Neural cell (in vitro differentiated cells): ENCODE measurements at regions not wholly inside any gene's neighbourhood (a gene's known extent, or its start where the extent isn't known, plus 50 kb on each side); places are given as distances from the start of the nearest gene placed in this dataset.

Experiments used
- EP300 ChIP-seq: fragments of 450-650 bp; conservative IDR thresholded peaks from 2 replicates; pipeline ENCODE4 v1.6.1; 2014; ENCODE audit warnings: antibody characterized with exemption, mild to moderate bottlenecking, moderate library complexity; ENCODE audit not compliant: poor library complexity, severe bottlenecking
- EZH2 ChIP-seq: fragments of 200-600, 300-800 bp; shearing (Covaris generic), sonication (generic); IDR thresholded peaks from 2 replicates; pipeline ENCODE4 v1.6.1; 2014; ENCODE audit warnings: antibody characterized with exemption, low read length, borderline replicate concordance, mild to moderate bottlenecking; ENCODE audit not compliant: insufficient read depth, poor library complexity, severe bottlenecking
- MXI1 ChIP-seq: fragments of 450-650 bp; conservative IDR thresholded peaks from 2 replicates; pipeline ENCODE4 v1.6.1; 2014; ENCODE audit warnings: antibody characterized with exemption, mild to moderate bottlenecking; ENCODE audit not compliant: poor library complexity, severe bottlenecking
- POLR2AphosphoS5 ChIP-seq: IDR thresholded peaks from 2 replicates; pipeline ENCODE4 v1.6.1; 2012
- RAD21 ChIP-seq: fragments of 450-650 bp; conservative IDR thresholded peaks from 2 replicates; pipeline ENCODE4 v1.6.1; 2014; ENCODE audit warnings: antibody characterized with exemption, mild to moderate bottlenecking, moderate library complexity
- SMC3 ChIP-seq: fragments of 450-650 bp; conservative IDR thresholded peaks from 2 replicates; pipeline ENCODE4 v1.6.1; 2014; ENCODE audit warnings: antibody characterized with exemption, mild to moderate bottlenecking, moderate library complexity; ENCODE audit not compliant: poor library complexity
- TAF1 ChIP-seq: IDR thresholded peaks from 2 replicates; pipeline ENCODE4 v1.6.1; 2012; ENCODE audit warnings: low read depth
- TF ChIP-seq, protein P1 (sequence below): fragments of 450-650 bp; IDR thresholded peaks from 2 replicates; pipeline ENCODE4 v1.5.1; 2014; ENCODE audit warnings: antibody characterized with exemption, mild to moderate bottlenecking, moderate library complexity; ENCODE audit not compliant: poor library complexity, severe bottlenecking
- TF ChIP-seq, protein P2 (sequence below): IDR thresholded peaks from 2 replicates; pipeline ENCODE4 v1.6.1; 2012; ENCODE audit warnings: borderline replicate concordance

DNA sequence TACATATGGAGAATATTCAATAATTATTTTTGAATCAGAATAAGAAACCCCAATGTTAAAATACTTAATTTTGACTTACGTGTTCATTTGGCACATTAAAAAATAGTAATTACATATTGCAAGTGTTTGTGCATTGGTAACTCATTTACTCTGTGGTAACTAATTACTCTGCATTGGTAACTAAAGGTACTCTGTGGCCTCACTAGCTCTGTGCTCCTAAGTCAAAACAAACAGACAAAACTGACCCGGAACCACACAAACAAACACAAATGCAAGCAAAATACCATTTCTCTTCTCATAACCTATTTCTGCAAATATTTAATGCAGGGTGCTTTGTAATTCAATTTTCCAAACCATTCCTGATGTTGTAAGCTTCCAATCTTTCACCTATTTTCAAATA lies 1244.3 kb downstream of the REEP3 start:
- TF ChIP-seq, protein P1, sequence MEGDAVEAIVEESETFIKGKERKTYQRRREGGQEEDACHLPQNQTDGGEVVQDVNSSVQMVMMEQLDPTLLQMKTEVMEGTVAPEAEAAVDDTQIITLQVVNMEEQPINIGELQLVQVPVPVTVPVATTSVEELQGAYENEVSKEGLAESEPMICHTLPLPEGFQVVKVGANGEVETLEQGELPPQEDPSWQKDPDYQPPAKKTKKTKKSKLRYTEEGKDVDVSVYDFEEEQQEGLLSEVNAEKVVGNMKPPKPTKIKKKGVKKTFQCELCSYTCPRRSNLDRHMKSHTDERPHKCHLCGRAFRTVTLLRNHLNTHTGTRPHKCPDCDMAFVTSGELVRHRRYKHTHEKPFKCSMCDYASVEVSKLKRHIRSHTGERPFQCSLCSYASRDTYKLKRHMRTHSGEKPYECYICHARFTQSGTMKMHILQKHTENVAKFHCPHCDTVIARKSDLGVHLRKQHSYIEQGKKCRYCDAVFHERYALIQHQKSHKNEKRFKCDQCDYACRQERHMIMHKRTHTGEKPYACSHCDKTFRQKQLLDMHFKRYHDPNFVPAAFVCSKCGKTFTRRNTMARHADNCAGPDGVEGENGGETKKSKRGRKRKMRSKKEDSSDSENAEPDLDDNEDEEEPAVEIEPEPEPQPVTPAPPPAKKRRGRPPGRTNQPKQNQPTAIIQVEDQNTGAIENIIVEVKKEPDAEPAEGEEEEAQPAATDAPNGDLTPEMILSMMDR, result no peak
- no peak for TF ChIP-seq EZH2
- TF ChIP-seq POLR2AphosphoS5, result no peak
- no peak for TF ChIP-seq RAD21
- no peak for TF ChIP-seq MXI1
- TF ChIP-seq, protein P2, sequence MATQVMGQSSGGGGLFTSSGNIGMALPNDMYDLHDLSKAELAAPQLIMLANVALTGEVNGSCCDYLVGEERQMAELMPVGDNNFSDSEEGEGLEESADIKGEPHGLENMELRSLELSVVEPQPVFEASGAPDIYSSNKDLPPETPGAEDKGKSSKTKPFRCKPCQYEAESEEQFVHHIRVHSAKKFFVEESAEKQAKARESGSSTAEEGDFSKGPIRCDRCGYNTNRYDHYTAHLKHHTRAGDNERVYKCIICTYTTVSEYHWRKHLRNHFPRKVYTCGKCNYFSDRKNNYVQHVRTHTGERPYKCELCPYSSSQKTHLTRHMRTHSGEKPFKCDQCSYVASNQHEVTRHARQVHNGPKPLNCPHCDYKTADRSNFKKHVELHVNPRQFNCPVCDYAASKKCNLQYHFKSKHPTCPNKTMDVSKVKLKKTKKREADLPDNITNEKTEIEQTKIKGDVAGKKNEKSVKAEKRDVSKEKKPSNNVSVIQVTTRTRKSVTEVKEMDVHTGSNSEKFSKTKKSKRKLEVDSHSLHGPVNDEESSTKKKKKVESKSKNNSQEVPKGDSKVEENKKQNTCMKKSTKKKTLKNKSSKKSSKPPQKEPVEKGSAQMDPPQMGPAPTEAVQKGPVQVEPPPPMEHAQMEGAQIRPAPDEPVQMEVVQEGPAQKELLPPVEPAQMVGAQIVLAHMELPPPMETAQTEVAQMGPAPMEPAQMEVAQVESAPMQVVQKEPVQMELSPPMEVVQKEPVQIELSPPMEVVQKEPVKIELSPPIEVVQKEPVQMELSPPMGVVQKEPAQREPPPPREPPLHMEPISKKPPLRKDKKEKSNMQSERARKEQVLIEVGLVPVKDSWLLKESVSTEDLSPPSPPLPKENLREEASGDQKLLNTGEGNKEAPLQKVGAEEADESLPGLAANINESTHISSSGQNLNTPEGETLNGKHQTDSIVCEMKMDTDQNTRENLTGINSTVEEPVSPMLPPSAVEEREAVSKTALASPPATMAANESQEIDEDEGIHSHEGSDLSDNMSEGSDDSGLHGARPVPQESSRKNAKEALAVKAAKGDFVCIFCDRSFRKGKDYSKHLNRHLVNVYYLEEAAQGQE, result no peak
- TF ChIP-seq EP300, result no peak
- no peak for TF ChIP-seq TAF1
- no peak for TF ChIP-seq SMC3
